ENCODE measurements at regions not wholly inside any gene's neighbourhood (a gene's known extent, or its start where the extent isn't known, plus 50 kb on each side); places are given as distances from the start of the nearest gene placed in this dataset.

- H3K36me3 ChIP-seq (replicated peaks in 1 of 2; ENCODE audit: control extremely low read depth in 1 of 2, control insufficient read depth in 1 of 2, extremely low read depth in 1 of 2, insufficient read depth in 2 of 2, low read length in 1 of 2) = no peaks in the 10 kb centered on the region
- TF ChIP-seq EZH2 (IDR thresholded peaks at IDR 0.05; ENCODE audit: borderline replicate concordance, insufficient read depth, low read depth, low read length, poor library complexity, severe bottlenecking) = no peak
- Mint-ChIP-seq H3K4me3 (no peak overlapping the region), H3K9me3 (ENCODE audit: insufficient read depth) (no peaks in the 10 kb centered on the region), H3K27me3 (no peaks in the 10 kb centered on the region), H3K4me1 (no peaks in the 10 kb centered on the region), H3K27ac (no peak overlapping the region)
- H4K20me1 ChIP-seq (ENCODE audit: control insufficient read depth, insufficient read depth, low read length, poor library complexity, severe bottlenecking) = no peaks in the 10 kb centered on the region
- H3K4me2 ChIP-seq (replicated peaks; ENCODE audit: low read depth, low read length, poor library complexity, severe bottlenecking) = no peak overlapping the region
- ChIA-PET CTCF (no interaction called here), POLR2A (no interaction called here)
- DNase-seq = no peak
- no peak overlapping the region for H3K4me3 ChIP-seq (ENCODE audit: control extremely low read depth in 1 of 5, extremely low read depth in 1 of 5, insufficient read depth in 1 of 5, low read depth in 2 of 5, low read length in 4 of 5)
- 43% methylated on average over 1 of the region's 5 CpGs for WGBS (ENCODE audit: insufficient coverage)
- H3K9me3 ChIP-seq (ENCODE audit: control extremely low read depth in 1 of 3, control insufficient read depth in 2 of 3, insufficient read depth in 1 of 3, low read length in 2 of 3) = no peaks in the 10 kb centered on the region
- H3K27ac ChIP-seq (ENCODE audit: low read length in 2 of 2) = no peak overlapping the region
- intact Hi-C loops (cut with micrococcal nuclease) = no loop called here
- H3K9ac ChIP-seq (ENCODE audit: low read length) = no peak overlapping the region
- H3K27me3 ChIP-seq (replicated peaks in 1 of 4; ENCODE audit: control extremely low read depth in 1 of 4, control insufficient read depth in 3 of 4, insufficient read depth in 4 of 4, low read length in 3 of 4) = no peaks in the 10 kb centered on the region
- no peak overlapping the region for H2AFZ ChIP-seq (ENCODE audit: insufficient read depth, low read depth, low read length, poor library complexity, severe bottlenecking)
- ATAC-seq (ENCODE audit: low read depth) = no peak
- no peaks in the 10 kb centered on the region for H3K4me1 ChIP-seq (ENCODE audit: control insufficient read depth in 2 of 2, insufficient read depth in 2 of 2, low read length in 2 of 2)
- H3K79me2 ChIP-seq (ENCODE audit: control insufficient read depth, insufficient read depth, low read length) = no peaks in the 10 kb centered on the region
These were observed 433.0 kb downstream of the ANKRD7 start for GRCh38 chr7:118657391-118658005.

GRCh38 chr7:118662266-118662665, 437.8 kb downstream of the ANKRD7 start:
- Histone ChIP-seq H3K9me3 (ENCODE audit: control extremely low read depth in 1 of 3, control insufficient read depth in 2 of 3, insufficient read depth in 1 of 3, low read length in 2 of 3) (no peaks in the 10 kb centered on the region), H3K27ac (ENCODE audit: low read length in 2 of 2) (no peak overlapping the region), H3K27me3 (replicated peaks in 1 of 4; ENCODE audit: control extremely low read depth in 1 of 4, control insufficient read depth in 3 of 4, insufficient read depth in 4 of 4, low read length in 3 of 4) (no peaks in the 10 kb centered on the region), H2AFZ (ENCODE audit: insufficient read depth, low read depth, low read length, poor library complexity, severe bottlenecking) (no peak overlapping the region), H3K9ac (ENCODE audit: low read length) (no peak overlapping the region), H3K4me1 (ENCODE audit: control insufficient read depth in 2 of 2, insufficient read depth in 2 of 2, low read length in 2 of 2) (no peaks in the 10 kb centered on the region), H3K79me2 (ENCODE audit: control insufficient read depth, insufficient read depth, low read length) (no peaks in the 10 kb centered on the region), H3K4me2 (replicated peaks; ENCODE audit: low read depth, low read length, poor library complexity, severe bottlenecking) (no peak overlapping the region), H3K4me3 (ENCODE audit: control extremely low read depth in 1 of 5, extremely low read depth in 1 of 5, insufficient read depth in 1 of 5, low read depth in 2 of 5, low read length in 4 of 5) (no peak overlapping the region), H3K36me3 (replicated peaks in 1 of 2; ENCODE audit: control extremely low read depth in 1 of 2, control insufficient read depth in 1 of 2, extremely low read depth in 1 of 2, insufficient read depth in 2 of 2, low read length in 1 of 2) (no peaks in the 10 kb centered on the region), H4K20me1 (ENCODE audit: control insufficient read depth, insufficient read depth, low read length, poor library complexity, severe bottlenecking) (no peaks in the 10 kb centered on the region)
- H3K9me3 Mint-ChIP-seq (ENCODE audit: insufficient read depth) = no peaks in the 10 kb centered on the region
- ATAC-seq (ENCODE audit: low read depth) (no peak), DNase-seq (no peak)
- H3K27ac Mint-ChIP-seq = no peak overlapping the region
- POLR2A ChIA-PET = no interaction called here
- intact Hi-C loops (cut with micrococcal nuclease) = no loop called here
- CTCF ChIA-PET = no interaction called here
- no peaks in the 10 kb centered on the region for H3K4me1 Mint-ChIP-seq
- WGBS (ENCODE audit: insufficient coverage) = no CpG with 5 or more reads among the region's 2 CpGs
- no peak overlapping the region for H3K4me3 Mint-ChIP-seq
- TF ChIP-seq CTCF (IDR thresholded peaks at IDR 0.05) = no peak
- TF ChIP-seq EZH2 (IDR thresholded peaks at IDR 0.05; ENCODE audit: borderline replicate concordance, insufficient read depth, low read depth, low read length, poor library complexity, severe bottlenecking) = no peak
- no peaks in the 10 kb centered on the region for H3K27me3 Mint-ChIP-seq
